SU-DHL-6 (cell line): ENCODE measurements at regions not wholly inside any gene's neighbourhood (a gene's known extent, or its start where the extent isn't known, plus 50 kb on each side); places are given as distances from the start of the nearest gene placed in this dataset.

Experiments
- CTCF ChIP-seq: fragments of 200-600 bp; sonication (generic); IDR thresholded peaks from one replicate; pipeline ENCODE4 v1.5.1; 2017; ENCODE audit warnings: antibody characterized with exemption, mild to moderate bottlenecking, low read length, moderate library complexity; ENCODE audit not compliant: insufficient read depth, poor library complexity, severe bottlenecking
- EZH2phosphoT487 ChIP-seq: fragments of 200-600 bp; sonication (generic), shearing (Covaris generic); conservative IDR thresholded peaks from 2 replicates; pipeline ENCODE4 v1.6.1; 2018; ENCODE audit warnings: mild to moderate bottlenecking, antibody characterized with exemption, low read length, moderate library complexity, mixed read lengths

GRCh38 chr9:88215196-88216125 lies 77.2 kb upstream of the SPATA31C2 start:
- TF ChIP-seq CTCF (no peak), EZH2phosphoT487 (no peak)
